HG03520 (cell line): ENCODE measurements at regions not wholly inside any gene's neighbourhood (a gene's known extent, or its start where the extent isn't known, plus 50 kb on each side); places are given as distances from the start of the nearest gene placed in this dataset.
"Not testable (repeated sequence)": the region's sequence is repeated elsewhere in the genome, so short reads cannot be mapped to it uniquely, and the experiment has no call there.

Source experiments
- ATAC-seq: cut with Tn5 transposase; IDR thresholded peaks from one replicate; pipeline ENCODE4 v1.9.1; 2021; ENCODE audit warnings: mild to moderate bottlenecking, moderate library complexity; ENCODE audit not compliant: unreplicated experiment

DNA sequence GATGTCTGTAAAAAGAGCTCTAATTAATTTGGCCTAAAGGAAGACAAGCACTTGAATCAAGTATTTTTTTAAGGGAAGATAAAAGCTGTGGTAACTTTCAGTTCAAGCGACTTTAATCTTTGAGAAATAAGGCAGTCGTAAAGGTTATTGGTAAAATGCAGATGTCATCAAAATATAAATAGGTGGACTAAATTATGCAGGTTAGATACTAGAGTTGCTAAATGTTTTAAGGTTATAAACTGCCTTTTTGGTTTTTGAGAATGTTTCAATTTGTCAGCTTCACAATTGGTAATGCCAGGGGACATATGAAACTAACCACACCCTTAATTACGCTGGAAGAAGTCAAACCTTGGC is 159.5 kb upstream of the OLIG3 start:
- no peak for ATAC-seq

DNA sequence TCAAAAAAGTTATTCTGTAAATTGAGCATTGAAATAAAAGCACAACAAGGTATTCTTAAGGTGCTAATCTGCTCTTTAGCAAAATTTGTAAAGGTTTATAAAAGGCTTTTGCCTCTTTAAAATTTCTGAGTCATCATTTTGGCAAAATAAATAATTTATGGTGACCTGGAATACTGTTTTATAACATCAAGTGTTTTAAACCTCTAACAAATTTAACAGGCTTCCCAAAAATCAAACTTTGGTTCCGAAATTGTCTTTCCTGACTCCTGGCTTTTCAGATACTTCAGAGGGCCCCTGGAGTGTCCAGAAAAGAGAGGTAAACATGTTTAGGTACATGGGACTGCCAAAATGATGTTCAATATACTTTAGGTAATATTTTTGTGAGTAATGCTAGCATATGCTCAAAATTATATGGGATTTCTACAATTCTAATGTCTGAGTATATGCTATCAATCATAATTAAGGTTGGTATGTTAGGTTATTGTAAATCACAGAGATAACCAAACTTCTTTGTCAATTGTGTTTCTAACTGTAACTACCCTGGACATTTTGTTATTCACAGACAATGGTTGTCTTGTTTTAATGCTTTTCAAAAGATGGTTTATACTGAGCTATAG is 160.3 kb upstream of the OLIG3 start:
- no peak for ATAC-seq

GRCh38 chr6:137655291-137655690 is 161.1 kb upstream of the OLIG3 start:
- no peak for ATAC-seq

DNA sequence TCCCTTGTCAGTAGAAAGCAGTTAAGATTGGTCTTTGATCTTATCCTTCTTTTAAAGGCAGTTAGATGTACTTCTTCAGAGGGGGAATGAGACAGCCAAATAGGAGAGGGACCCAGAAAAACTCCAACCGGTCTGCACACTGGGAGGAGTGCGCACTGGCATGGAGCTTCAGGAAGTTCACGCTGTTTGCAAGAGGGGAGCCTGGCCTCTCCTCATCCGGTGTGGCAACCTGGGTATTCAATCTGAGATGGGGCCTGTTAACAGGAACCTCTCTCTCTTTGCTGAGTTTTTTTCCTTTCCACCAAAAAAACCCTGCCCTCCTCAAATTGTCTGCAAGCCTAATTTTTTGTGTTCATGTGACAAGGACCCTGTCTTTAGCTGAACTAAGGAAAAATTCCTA is 162.5 kb upstream of the OLIG3 start:
- no peak for ATAC-seq

GRCh38 chr6:137657351-137657911 is 163.2 kb upstream of the OLIG3 start:
- ATAC-seq, result no peak

GRCh38 chr6:137658287-137658686 is 164.1 kb upstream of the OLIG3 start:
- no peak for ATAC-seq

DNA sequence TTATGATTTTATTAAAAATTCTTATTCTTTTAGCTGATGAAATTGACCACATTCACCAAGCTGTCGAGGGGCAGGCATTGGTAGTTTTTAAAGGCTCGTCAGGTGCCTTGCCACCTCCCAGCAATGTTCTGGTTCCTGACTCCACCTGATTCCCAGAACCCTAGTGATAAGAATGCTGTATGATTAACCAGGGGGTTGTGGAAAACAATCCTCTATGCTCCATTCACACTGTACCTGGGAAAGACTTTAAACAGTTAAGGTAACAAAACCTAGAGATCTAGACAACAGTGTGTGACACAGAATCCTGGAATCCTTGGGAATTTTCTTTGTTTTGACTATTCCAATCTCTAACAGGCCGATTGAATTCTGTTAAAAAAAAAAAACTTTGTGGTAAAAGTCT is 165.7 kb upstream of the OLIG3 start:
- ATAC-seq, result no peak

DNA sequence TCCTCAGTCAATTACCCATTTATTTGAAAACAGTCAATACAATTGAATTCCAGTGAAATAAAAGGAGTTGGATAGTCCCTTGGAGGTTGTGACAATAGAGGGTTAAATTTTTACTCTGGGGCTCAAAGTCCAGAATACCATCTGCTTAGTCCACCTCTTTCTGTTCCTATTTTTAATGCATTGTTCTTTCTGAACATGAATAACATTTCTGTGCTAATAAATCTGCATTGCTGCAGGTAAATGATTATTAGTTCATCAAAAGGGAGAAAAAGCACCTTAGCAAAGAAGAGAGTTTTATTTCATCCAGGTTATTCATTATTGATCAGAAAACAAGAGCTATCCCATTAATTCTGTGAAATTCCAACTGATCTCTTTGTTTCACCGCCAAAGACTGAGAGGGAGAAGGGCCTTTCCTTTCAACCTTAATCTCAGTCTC is 166.1 kb upstream of the OLIG3 start:
- ATAC-seq, result no peak

- no peak for ATAC-seq
These were observed 167.4 kb upstream of the OLIG3 start for GRCh38 chr6:137661601-137662000.

- ATAC-seq, result no peak
These were observed 170.0 kb upstream of the OLIG3 start for GRCh38 chr6:137664183-137664582.

- ATAC-seq, result no peak
These were observed 171.2 kb upstream of the OLIG3 start for GRCh38 chr6:137665342-137665934.

DNA sequence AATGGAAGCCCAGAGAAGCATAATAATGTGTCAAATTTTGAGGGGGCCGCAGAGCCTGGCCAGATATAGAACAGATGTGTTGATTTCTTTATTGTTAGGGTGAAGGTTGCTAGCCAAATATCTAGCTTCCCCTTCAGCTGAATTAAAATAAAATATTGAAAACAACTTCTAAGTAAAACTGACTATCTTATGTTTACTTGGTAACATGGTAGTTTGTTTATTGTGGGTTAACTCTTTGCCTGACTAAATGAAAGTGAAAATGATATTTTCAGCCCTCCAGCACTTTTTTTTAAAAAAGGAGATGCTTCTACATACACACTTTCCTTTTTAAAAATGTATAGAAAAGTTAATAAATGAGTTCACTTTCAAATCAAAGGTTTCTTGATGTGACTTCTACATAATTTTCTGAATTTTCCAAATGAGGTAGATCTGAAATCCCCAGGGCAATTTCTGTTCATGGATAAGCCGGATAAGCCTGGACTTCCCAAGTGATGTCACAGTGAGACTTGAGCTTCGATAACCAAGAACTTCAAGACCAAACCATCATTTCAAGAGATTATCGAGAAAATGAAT is 172.1 kb upstream of the OLIG3 start:
- ATAC-seq, result peak; percentile 68

DNA sequence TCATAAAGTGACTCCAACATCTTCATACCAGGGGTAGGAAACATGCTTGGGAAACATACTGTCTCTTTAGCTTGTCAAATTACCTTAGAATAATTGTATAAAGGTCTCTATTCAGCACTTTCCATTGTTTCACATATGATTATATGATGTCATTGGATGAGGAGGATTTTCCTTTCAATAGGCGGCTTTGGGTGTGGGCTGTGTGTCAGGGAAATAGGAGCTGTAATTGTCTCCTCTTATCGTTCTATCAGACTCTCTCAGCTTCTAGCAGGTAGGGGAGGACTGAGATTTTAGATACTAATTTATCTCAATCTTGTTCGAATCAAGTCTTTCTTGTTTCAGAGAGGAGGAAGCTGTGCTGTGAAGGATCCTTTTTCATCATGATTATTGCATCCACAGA is 179.4 kb upstream of the OLIG3 start:
- no peak for ATAC-seq

DNA sequence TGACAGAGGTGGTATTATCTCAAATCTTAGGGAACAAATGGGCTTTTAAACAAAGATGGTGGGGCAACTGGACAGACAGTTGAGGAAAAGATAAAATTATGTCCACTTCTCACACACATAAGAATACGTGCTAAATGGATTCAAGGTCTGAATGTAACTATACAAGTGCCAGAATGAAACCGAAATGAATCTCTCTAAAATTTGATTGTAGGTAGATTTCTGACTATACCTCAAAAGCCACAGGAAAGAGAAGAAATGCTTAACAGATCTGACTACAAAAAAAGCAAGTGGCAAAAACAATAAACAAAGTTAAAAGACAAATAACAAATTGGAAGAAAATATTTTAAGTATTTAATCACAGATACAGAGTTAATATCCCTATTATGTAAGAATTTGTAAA is 182.7 kb upstream of the OLIG3 start:
- peak; percentile 62 for ATAC-seq

GRCh38 chr6:137677709-137678108 is 183.5 kb upstream of the OLIG3 start:
- no peak for ATAC-seq

DNA sequence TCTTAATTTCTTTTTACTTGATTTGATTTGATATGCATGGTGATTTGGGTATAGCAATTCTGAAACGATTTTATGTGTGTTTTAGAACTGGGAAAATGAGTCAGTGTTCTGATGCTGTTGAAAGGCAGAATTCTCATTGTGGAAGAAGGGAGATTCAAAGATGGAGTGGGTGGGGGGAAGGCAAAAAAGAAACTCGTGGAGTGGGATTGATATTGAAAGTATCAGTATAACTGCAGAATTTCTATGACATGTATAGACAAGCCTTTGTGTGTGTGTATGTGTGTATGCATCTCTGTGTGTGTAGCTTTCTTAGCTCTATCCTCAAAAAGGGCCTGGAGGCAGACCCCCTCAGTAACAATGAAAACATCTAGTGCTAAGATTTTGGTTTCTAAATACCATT is 184.3 kb upstream of the OLIG3 start:
- no peak for ATAC-seq

DNA sequence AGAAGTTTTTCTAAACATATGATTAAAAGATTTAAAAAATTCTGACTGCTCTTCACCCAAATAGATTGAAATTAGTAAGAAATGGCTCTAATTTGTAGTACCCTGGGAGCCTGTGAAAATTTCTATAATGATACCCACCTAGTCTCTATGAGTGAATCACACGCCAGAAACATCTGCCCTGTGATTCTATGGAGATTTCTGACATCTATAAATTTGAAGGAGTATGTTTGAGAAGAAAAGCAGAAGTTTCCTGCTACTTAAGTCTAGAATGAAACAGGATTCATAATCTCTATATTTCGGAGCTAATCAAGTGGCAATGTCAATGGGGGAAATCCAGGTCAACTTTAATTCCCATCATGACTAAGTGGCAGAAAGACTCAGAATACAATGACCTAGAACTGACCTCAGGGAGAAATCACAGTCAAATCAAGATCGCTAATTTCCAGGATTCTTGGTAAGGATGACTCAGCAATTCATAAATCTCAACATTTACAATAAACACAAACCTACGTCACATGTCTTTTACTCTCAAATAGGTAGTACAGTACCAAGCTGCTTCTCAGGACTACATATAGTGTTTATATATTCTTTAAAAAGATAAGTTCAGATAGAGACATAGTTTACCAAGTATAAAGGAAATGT is 186.2 kb upstream of the TNFAIP3 start:
- peak; percentile 45 for ATAC-seq

DNA sequence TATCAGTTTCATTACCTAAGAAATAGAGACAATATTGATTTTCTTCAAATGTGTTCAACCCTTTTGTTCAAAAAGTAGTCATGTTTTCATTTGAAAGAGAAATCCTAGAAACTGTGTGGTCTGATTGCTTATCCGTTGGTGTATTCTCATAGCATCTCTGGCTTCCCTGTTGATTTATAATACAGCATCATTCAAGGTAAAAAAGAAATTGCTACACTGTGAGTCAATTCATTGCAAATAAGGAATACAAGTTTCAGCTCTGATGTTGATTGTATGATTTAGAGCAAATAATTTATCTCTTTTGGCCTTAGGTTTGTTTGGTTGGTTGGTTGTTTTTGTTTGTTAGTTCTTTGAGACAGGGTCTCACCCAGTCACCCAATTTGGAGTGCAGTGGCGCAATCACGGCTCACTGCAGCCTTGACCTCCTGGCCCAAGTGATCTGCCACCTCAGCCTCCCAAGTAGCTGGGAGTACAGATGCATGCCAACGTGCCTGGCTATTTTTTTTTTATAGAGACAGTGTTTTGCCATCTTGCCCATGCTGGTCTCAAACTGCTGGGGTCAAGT is 185.5 kb upstream of the TNFAIP3 start:
- no peak for ATAC-seq

DNA sequence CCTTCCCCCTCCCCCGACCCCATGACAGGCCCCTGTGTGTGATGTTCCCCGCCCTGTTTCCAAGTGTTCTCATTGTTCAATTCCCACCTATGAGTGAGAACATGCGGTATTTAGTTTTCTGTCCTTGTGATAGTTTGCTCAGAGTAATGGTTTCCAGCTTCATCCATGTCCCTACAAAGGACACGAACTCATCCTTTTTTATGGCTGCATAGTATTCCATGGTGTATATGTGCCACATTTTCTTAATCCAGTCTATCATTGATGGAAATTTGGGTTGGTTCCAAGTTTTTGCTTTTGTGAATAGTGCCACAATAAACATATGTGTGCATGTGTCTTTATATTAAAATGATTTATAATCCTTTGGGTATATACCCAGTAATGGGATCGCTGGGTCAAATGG is 184.4 kb upstream of the TNFAIP3 start:
- ATAC-seq, result not testable (repeated sequence)

GRCh38 chr6:137683916-137684315 is 183.1 kb upstream of the TNFAIP3 start:
- ATAC-seq, result no peak

DNA sequence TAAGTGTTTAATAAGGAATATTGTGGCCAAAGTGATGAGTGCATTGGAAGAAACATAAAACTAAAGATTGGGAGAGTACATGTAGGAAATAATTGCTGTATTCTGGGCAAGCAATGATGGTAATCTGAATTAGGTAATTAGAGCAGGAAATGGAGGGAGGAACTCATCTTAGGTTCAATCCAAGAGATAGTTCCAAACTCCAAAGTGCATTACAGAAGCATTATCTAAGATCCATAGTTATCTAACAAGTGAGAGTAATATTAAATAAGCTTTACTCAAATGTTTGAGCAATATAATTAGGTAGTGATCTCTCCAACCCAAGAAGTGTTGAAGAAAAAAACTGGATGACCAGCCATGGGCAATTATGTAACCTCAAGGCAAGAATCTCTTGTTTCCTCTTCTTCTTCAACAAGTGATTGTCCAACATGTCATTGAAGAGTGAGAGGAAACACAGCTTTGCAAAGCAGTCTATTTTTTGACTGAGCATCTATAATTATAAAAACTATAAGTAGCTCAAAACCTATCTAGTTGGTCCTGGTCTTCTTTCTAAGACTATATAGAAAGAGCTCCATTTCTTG is 181.2 kb upstream of the TNFAIP3 start:
- ATAC-seq, result no peak
